ENCODE measurements at regions not wholly inside any gene's neighbourhood (a gene's known extent, or its start where the extent isn't known, plus 50 kb on each side); places are given as distances from the start of the nearest gene placed in this dataset.

DNA sequence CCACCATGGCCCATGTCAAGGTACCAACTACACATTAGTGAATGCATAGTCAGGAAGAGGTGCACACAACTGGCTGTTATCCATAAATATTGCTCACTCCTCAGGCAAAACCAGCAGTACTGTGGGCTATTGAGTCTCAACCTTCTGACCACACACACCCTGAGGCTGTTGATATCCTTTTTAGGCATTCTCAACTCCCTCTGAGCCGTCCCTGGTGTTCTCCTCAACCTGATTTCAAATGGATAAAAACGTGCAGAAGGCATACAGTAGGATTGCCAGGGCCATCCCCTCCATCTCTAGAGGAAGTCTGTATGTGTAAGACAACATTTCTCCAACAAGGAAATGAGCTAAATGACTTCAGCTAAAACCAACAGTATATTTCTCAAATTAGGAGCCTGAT lies 98.7 kb upstream of the KLHL13 start:
- no peak for FAIRE-seq
- TF ChIP-seq KDM1A (IDR thresholded peaks at IDR 0.05; ENCODE audit: borderline replicate concordance, low read length) (no peak), SIN3A (conservative IDR thresholded peaks at IDR 0.05 in 1 of 2, IDR thresholded peaks at IDR 0.05 in 1 of 2; ENCODE audit: low read depth in 1 of 2, low read length in 2 of 2) (no peak), KDM4A (IDR thresholded peaks at IDR 0.05; ENCODE audit: low read depth, low read length, severe bottlenecking) (no peak), GTF2F1 (IDR thresholded peaks at IDR 0.05; ENCODE audit: borderline replicate concordance, low read depth, low read length) (no peak)

More for the DNA sequence above, 98.7 kb upstream of the KLHL13 start:
- no peak overlapping the region for H4K91ac ChIP-seq (replicated peaks; ENCODE audit: insufficient read length, low read length)
- no peak overlapping the region for H2BK15ac ChIP-seq (ENCODE audit: low read length)
- no peaks in the 10 kb centered on the region for H3K79me2 ChIP-seq (ENCODE audit: control insufficient read depth in 1 of 2, insufficient read depth in 2 of 2, low read length in 2 of 2)
- no peak overlapping the region for H3K56ac ChIP-seq (replicated peaks; ENCODE audit: insufficient read length, low read depth, low read length)
- no peaks in the 10 kb centered on the region for H3K36me3 ChIP-seq (ENCODE audit: control insufficient read depth in 2 of 4, insufficient read depth in 4 of 4, low read length in 3 of 4)
- no peak overlapping the region for H4K8ac ChIP-seq (ENCODE audit: extremely low read depth, insufficient read depth, low read length)
- H3K4ac ChIP-seq (replicated peaks; ENCODE audit: insufficient read length, low read depth, low read length): no peak overlapping the region
- no peak overlapping the region for H3K4me3 ChIP-seq (ENCODE audit: extremely low read depth in 1 of 4, insufficient read depth in 2 of 4, low read depth in 3 of 4, low read length in 4 of 4)
- no peaks in the 10 kb centered on the region for H3K9me3 ChIP-seq (ENCODE audit: insufficient read depth in 2 of 2, low read depth in 1 of 2, low read length in 1 of 2)
- no peak overlapping the region for H2AFZ ChIP-seq (ENCODE audit: low read length)
- 0 out of 2 replicates have a peak, but pooled peaks cover 3% of the 10 kb centered on the region for H3K23me2 ChIP-seq (ENCODE audit: low read depth, low read length)
- no peaks in the 10 kb centered on the region for H3K79me1 ChIP-seq (ENCODE audit: low read depth, low read length)
- ChIA-PET POLR2A (ENCODE audit: partially characterized antibody) (interaction anchor here (0.6 kb wide), 1 partner anchor 10 kb away, joined by 3 read pairs; no protein-coding TSS in a partner anchor), CTCF (ENCODE audit: partially characterized antibody) (interaction anchor here (1.0 kb wide), 1 partner anchor 10 kb away, joined by 3 read pairs; no protein-coding TSS in a partner anchor)
- H2BK12ac ChIP-seq (ENCODE audit: low read depth, low read length): no peak overlapping the region
- no peak overlapping the region for H3K14ac ChIP-seq (ENCODE audit: insufficient read length)
- H2BK20ac ChIP-seq (ENCODE audit: low read length): no peak overlapping the region
- WGBS, 2 experiments (ENCODE audit: extremely low coverage in 1 of 2, insufficient coverage in 1 of 2, insufficient read length in 1 of 2, insufficient replicate concordance in 2 of 2, low coverage in 1 of 2, low lambda C conversion rate in 2 of 2, missing lambda C conversion rate in 1 of 2): 83% methylated on average over 2 of the region's 2 CpGs; no CpG with 5 or more reads in 1 of the 2 experiments
- no peak for DNase-seq (ENCODE audit: low read depth in 1 of 2, low spot score in 2 of 2)
- no peaks in the 10 kb centered on the region for H3K27me3 ChIP-seq (replicated peaks in 1 of 4; ENCODE audit: control insufficient read depth in 3 of 4, extremely low read depth in 1 of 4, insufficient read depth in 3 of 4, low read length in 3 of 4)
- H2AK5ac ChIP-seq (ENCODE audit: low read depth, low read length): no peak overlapping the region
- no peak overlapping the region for H3K4me2 ChIP-seq (ENCODE audit: insufficient read depth in 1 of 2, low read depth in 2 of 2, low read length in 2 of 2)
- no peak overlapping the region for H3K9ac ChIP-seq (replicated peaks in 1 of 4; ENCODE audit: extremely low read depth in 1 of 4, low read depth in 3 of 4, low read length in 3 of 4)
- H4K5ac ChIP-seq (ENCODE audit: insufficient read length, low read depth, low read length): no peak overlapping the region
- no peak overlapping the region for H2BK5ac ChIP-seq (ENCODE audit: low read depth, low read length)
- no peak overlapping the region for H3K23ac ChIP-seq (ENCODE audit: insufficient read length)
- H3K18ac ChIP-seq (ENCODE audit: extremely low read depth, low read length): no peak overlapping the region
- H4K20me1 ChIP-seq (replicated peaks in 1 of 2; ENCODE audit: control insufficient read depth in 1 of 2, insufficient read depth in 2 of 2, low read length in 2 of 2): peaks cover 0 to 1% of the 10 kb centered on the region in 2 experiments
- H3K27ac ChIP-seq (ENCODE audit: low read depth, low read length): no peak overlapping the region
- H2BK120ac ChIP-seq (replicated peaks; ENCODE audit: low read depth, low read length): no peak overlapping the region
- H3K4me1 ChIP-seq (replicated peaks in 1 of 4; ENCODE audit: control insufficient read depth in 3 of 4, insufficient read depth in 4 of 4, low read length in 3 of 4): no peaks in the 10 kb centered on the region

All from H1 (cell line).